HEK293 (cell line): ENCODE measurements at regions not wholly inside any gene's neighbourhood (a gene's known extent, or its start where the extent isn't known, plus 50 kb on each side); places are given as distances from the start of the nearest gene placed in this dataset.

ENCODE experiments used
- BCL11A ChIP-seq: fragments of 450-650 bp; formaldehyde crosslinking; IDR thresholded peaks from 2 replicates; pipeline ENCODE4 v1.5.1; 2016; ENCODE audit warnings: low read depth, missing biosample characterization, missing genetic modification characterization
- MEIS1 ChIP-seq: sonication (generic); formaldehyde crosslinking; IDR thresholded peaks from 2 replicates; pipeline ENCODE4 v1.8.1; 2022; ENCODE audit warnings: missing genetic modification reagents, mild to moderate bottlenecking, borderline replicate concordance
- SP2 ChIP-seq: fragments of 450-650 bp; formaldehyde crosslinking; IDR thresholded peaks from 2 replicates; pipeline ENCODE4 v1.5.1; 2016; ENCODE audit warnings: missing biosample characterization, missing genetic modification characterization
- ZNF10 ChIP-seq: fragments of 450-650 bp; formaldehyde crosslinking; IDR thresholded peaks from 2 replicates; pipeline ENCODE4 v1.5.1; 2017; ENCODE audit warnings: missing biosample characterization, missing genetic modification characterization
- ZNF510 ChIP-seq: fragments of 450-650 bp; formaldehyde crosslinking; IDR thresholded peaks from 2 replicates; pipeline ENCODE4 v1.5.1; 2018; ENCODE audit warnings: mild to moderate bottlenecking, missing genetic modification characterization, missing biosample characterization; ENCODE audit not compliant: insufficient replicate concordance
- ZNF548 ChIP-seq: fragments of 450-650 bp; formaldehyde crosslinking; IDR thresholded peaks from 2 replicates; pipeline ENCODE4 v1.5.1; 2016; ENCODE audit warnings: missing biosample characterization, missing genetic modification characterization
- TF ChIP-seq, protein P1 (sequence below): fragments of 450-650 bp; formaldehyde crosslinking; IDR thresholded peaks from 2 replicates; pipeline ENCODE4 v1.5.1; 2016; ENCODE audit warnings: missing biosample characterization, missing genetic modification characterization, low read depth
- TF ChIP-seq, protein P2 (sequence below): fragments of 450-650 bp; formaldehyde crosslinking; IDR thresholded peaks from 2 replicates; pipeline ENCODE4 v1.5.1; 2016; ENCODE audit warnings: missing biosample characterization, missing genetic modification characterization

DNA sequence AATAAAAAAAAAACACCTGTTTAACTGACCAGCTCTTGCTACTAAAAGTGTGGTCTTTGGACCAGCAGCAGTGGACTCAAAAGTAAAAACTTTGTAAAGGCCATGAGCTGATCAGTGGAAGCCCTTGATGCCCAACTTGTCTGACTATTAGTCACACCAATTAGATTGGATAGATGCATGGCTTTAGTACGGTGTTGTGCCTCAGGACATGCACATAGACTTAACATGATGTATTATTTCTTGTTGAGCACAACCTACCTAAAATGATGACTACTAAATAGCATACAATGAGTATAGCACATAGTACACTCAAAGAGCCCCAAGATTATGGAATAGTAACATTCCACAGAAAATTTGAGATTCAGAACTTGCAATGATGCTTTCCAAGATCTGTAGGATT lies 95.1 kb upstream of the FIBIN start:
- TF ChIP-seq ZNF10 (tag by site-specific recombination) (no peak), SP2 (tag by site-specific recombination) (no peak), BCL11A (tag by site-specific recombination) (no peak), ZNF548 (tag by site-specific recombination) (no peak), ZNF510 (no peak), MEIS1 (CRISPR knock-in tag) (no peak)
- TF ChIP-seq, protein P1, sequence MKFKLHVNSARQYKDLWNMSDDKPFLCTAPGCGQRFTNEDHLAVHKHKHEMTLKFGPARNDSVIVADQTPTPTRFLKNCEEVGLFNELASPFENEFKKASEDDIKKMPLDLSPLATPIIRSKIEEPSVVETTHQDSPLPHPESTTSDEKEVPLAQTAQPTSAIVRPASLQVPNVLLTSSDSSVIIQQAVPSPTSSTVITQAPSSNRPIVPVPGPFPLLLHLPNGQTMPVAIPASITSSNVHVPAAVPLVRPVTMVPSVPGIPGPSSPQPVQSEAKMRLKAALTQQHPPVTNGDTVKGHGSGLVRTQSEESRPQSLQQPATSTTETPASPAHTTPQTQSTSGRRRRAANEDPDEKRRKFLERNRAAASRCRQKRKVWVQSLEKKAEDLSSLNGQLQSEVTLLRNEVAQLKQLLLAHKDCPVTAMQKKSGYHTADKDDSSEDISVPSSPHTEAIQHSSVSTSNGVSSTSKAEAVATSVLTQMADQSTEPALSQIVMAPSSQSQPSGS, result no peak
- TF ChIP-seq, protein P2, sequence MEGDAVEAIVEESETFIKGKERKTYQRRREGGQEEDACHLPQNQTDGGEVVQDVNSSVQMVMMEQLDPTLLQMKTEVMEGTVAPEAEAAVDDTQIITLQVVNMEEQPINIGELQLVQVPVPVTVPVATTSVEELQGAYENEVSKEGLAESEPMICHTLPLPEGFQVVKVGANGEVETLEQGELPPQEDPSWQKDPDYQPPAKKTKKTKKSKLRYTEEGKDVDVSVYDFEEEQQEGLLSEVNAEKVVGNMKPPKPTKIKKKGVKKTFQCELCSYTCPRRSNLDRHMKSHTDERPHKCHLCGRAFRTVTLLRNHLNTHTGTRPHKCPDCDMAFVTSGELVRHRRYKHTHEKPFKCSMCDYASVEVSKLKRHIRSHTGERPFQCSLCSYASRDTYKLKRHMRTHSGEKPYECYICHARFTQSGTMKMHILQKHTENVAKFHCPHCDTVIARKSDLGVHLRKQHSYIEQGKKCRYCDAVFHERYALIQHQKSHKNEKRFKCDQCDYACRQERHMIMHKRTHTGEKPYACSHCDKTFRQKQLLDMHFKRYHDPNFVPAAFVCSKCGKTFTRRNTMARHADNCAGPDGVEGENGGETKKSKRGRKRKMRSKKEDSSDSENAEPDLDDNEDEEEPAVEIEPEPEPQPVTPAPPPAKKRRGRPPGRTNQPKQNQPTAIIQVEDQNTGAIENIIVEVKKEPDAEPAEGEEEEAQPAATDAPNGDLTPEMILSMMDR (tag by site-specific recombination), result no peak
